ENCODE measurements at regions not wholly inside any gene's neighbourhood (a gene's known extent, or its start where the extent isn't known, plus 50 kb on each side); places are given as distances from the start of the nearest gene placed in this dataset.

DNA sequence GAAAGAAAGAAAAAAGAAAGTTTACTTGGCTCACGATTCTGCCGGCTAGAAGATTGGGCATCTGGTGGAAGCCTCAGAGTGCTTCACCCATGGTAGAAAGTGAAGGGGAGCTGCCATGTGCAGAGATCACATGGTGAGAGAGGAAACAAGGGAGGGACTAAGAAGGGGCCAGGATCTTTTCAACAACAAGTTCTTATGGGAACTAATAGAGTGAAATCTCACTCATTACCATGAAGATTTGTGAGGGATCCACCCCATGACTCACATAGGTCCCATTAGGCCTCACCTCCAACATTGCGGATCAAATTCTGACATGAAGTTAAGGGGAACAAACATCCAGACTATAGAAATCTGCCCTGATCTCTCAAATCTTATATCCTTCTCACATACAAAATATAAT is 61.3 kb upstream of the UGT8 start:
- no peak for DNase-seq (ENCODE audit: low spot score)

DNA sequence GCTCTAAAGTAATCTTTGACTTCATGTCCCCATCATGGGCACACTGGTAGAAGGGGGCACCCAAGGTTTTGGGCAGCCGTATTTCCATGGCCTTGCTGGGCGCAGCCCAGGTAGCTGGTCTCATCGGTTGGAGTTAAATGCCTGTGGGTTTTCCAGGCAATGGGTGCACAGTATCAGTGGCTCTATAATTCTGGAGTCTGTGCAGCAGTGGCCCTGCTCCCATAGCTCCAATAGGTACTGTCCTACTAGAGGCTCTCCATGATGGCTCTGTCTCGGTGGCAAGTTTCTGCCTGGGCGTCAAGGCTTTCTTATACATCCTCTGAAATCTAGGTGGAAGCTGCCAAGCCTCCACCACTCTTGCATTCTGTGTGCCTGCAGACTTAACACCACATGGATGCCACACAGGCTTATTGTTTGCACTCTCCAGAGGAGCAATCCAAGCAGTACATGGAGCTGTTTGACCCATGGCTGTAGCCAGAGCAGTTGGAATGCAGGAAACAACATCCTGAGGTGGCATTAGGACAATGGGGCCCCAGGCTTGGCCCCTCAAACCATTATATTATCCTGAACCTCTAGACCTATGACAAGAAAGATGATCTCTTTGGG is 60.5 kb upstream of the UGT8 start:
- no peak for DNase-seq (ENCODE audit: low spot score)

DNA sequence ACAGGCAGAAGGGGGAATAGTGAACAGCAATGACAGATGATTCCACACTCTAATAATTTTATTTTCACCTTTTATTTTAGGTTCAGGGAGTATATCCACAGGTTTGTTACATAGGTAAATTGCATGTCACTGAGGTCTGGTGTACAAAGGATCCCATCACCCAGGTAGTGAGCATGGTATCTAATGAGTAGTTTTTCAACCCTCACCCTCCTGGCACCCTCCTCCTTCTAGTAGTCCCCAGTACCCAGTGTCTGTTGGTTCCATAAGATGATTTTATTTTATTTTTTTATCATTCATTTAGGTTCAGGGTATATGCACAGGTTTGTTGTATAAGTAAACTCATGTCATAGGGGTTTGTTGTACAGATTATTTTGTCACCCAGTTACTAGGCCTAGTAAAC is 58.6 kb upstream of the UGT8 start:
- no peak for DNase-seq (ENCODE audit: low spot score)

DNA sequence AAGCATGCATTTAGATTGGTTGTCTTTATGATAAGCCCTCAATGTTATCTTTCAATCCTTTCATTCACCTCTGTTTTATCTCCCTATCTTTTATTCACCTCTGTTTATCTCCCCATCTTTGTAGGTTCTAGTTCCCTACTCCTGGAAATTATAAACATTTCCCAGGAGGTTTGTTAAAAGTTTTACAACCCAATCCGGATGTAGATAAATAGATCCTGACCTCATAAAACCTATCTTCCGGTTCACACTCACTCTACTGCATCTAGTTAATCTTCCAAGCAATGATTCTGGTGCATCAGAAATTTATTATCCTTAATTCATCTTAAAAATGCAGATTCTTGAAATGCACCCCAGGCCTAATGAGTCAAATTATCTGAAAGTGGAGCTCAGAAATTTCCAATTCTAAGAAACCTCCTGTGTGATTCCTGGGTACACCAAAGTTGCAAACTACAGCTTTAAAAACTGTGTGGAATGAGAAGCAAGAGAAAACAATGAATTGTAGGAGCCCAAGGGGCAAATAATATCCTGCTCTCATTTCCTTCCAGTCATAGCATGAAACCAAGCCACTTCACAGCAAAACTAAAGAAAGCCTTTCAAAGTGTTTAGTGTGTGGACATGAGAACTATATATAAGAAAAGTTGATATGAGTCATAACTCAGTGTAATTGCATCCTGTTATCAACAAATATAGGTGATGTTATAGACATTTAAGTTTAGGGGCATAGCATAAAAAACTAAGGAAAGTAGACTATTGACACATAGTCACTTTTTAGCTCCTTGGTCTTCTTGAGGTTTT is 51.1 kb upstream of the UGT8 start:
- DNase-seq (ENCODE audit: low spot score): no peak

Data from putamen (tissue), 1 donor.